ENCODE measurements at regions not wholly inside any gene's neighbourhood (a gene's known extent, or its start where the extent isn't known, plus 50 kb on each side); places are given as distances from the start of the nearest gene placed in this dataset.
A peak's percentile ranks its signal among the peaks of the same experiment; 100 is the strongest.
"Not testable (repeated sequence)": the region's sequence is repeated elsewhere in the genome, so short reads cannot be mapped to it uniquely, and the experiment has no call there.

GRCh38 chr10:11403646-11404045 is 207.8 kb downstream of the USP6NL start:
- BruUV-seq (replicated peaks); H3K79me2 ChIP-seq (ENCODE audit: control insufficient read depth, insufficient read depth, low read length); H3K4me2 ChIP-seq (ENCODE audit: insufficient read depth, low read length); H3K9me3 ChIP-seq (replicated peaks; ENCODE audit: control insufficient read depth, insufficient read depth, low read depth, low read length); H3K4me3 ChIP-seq; H3K27ac ChIP-seq (ENCODE audit: extremely low read depth, low read depth, low read length); ATAC-seq; H2AFZ ChIP-seq (ENCODE audit: low read depth, low read length); H3K4me1 ChIP-seq (replicated peaks in 1 of 2; ENCODE audit: control insufficient read depth in 2 of 2, insufficient read depth in 2 of 2, low read length in 2 of 2); in situ Hi-C loops (cut with MboI); DNase-seq (ENCODE audit: extremely low read depth in 1 of 4, low spot score in 3 of 4); H3K9me1 ChIP-seq (ENCODE audit: control insufficient read depth, insufficient read depth, low read length); H3K9ac ChIP-seq (ENCODE audit: insufficient read depth in 1 of 2, low read depth in 2 of 2, low read length in 2 of 2); CTCF ChIA-PET (ENCODE audit: low intra/inter-chr PET ratio); H3K36me3 ChIP-seq (ENCODE audit: control insufficient read depth, insufficient read depth, low read length); H4K20me1 ChIP-seq (replicated peaks; ENCODE audit: control insufficient read depth, insufficient read depth, low read length); intact Hi-C loops (cut with micrococcal nuclease); FAIRE-seq: not testable (repeated sequence)
- H3K27me3 ChIP-seq (ENCODE audit: control insufficient read depth in 2 of 2, insufficient read depth in 2 of 2, low read length in 2 of 2) = peaks cover 2 to 31% of the 10 kb centered on the region in 2 experiments; a peak in 3 of 5 replicates
- no CpG with 5 or more reads among the region's 2 CpGs for WGBS (ENCODE audit: insufficient coverage, low coverage, missing lambda C conversion rate)
- TF ChIP-seq, protein P1, sequence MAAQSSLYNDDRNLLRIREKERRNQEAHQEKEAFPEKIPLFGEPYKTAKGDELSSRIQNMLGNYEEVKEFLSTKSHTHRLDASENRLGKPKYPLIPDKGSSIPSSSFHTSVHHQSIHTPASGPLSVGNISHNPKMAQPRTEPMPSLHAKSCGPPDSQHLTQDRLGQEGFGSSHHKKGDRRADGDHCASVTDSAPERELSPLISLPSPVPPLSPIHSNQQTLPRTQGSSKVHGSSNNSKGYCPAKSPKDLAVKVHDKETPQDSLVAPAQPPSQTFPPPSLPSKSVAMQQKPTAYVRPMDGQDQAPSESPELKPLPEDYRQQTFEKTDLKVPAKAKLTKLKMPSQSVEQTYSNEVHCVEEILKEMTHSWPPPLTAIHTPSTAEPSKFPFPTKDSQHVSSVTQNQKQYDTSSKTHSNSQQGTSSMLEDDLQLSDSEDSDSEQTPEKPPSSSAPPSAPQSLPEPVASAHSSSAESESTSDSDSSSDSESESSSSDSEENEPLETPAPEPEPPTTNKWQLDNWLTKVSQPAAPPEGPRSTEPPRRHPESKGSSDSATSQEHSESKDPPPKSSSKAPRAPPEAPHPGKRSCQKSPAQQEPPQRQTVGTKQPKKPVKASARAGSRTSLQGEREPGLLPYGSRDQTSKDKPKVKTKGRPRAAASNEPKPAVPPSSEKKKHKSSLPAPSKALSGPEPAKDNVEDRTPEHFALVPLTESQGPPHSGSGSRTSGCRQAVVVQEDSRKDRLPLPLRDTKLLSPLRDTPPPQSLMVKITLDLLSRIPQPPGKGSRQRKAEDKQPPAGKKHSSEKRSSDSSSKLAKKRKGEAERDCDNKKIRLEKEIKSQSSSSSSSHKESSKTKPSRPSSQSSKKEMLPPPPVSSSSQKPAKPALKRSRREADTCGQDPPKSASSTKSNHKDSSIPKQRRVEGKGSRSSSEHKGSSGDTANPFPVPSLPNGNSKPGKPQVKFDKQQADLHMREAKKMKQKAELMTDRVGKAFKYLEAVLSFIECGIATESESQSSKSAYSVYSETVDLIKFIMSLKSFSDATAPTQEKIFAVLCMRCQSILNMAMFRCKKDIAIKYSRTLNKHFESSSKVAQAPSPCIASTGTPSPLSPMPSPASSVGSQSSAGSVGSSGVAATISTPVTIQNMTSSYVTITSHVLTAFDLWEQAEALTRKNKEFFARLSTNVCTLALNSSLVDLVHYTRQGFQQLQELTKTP (IDR thresholded peaks at IDR 0.05; ENCODE audit: low read depth in 1 of 2, partially characterized antibody in 2 of 2) = peak in 1 of 2 experiments; percentile 93
- POLR2A ChIA-PET = interaction anchor here (0.8 kb wide), 1 partner anchor 1038 kb away, joined by 3 read pairs; no protein-coding TSS in a partner anchor

Measured in K562 (cell line).